ENCODE measurements at regions not wholly inside any gene's neighbourhood (a gene's known extent, or its start where the extent isn't known, plus 50 kb on each side); places are given as distances from the start of the nearest gene placed in this dataset.

DNA sequence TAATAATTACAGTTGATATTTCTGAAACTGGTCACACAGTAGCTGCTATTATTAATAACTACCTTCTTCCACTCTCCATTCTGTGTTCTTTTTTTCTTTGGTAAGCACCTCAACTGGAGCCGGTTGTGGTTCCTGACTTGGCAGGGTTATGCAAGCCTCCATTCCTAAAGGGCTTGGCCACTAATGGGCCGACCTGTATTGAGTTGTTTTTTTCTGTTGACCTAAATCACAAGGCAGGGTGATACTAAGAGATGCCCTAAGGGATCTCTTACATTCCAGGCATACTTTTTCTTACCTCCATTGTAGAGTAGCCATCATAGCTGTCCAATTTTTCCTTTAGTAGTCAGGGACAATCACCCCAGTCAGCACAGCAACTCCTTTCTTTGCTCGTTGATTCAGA, 1295.8 kb upstream of the ADGRL3 start:
- TF ChIP-seq, protein P1, sequence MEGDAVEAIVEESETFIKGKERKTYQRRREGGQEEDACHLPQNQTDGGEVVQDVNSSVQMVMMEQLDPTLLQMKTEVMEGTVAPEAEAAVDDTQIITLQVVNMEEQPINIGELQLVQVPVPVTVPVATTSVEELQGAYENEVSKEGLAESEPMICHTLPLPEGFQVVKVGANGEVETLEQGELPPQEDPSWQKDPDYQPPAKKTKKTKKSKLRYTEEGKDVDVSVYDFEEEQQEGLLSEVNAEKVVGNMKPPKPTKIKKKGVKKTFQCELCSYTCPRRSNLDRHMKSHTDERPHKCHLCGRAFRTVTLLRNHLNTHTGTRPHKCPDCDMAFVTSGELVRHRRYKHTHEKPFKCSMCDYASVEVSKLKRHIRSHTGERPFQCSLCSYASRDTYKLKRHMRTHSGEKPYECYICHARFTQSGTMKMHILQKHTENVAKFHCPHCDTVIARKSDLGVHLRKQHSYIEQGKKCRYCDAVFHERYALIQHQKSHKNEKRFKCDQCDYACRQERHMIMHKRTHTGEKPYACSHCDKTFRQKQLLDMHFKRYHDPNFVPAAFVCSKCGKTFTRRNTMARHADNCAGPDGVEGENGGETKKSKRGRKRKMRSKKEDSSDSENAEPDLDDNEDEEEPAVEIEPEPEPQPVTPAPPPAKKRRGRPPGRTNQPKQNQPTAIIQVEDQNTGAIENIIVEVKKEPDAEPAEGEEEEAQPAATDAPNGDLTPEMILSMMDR (conservative IDR thresholded peaks at IDR 0.05; ENCODE audit: low read depth, low read length): no peak
- TF ChIP-seq EZH2 (IDR thresholded peaks at IDR 0.05; ENCODE audit: low read length, unreplicated experiment) (no peak), EZH2phosphoT487 (IDR thresholded peaks at IDR 0.05; ENCODE audit: borderline replicate concordance, low read length) (no peak)

All from PC-3 (cell line).